Activated CD4-positive, alpha-beta T cell treated with anti-CD3 and anti-CD28 coated beads, Interleukin-2, amount 50 U/mL, for 16 hours (primary cell): ENCODE measurements at regions not wholly inside any gene's neighbourhood (a gene's known extent, or its start where the extent isn't known, plus 50 kb on each side); places are given as distances from the start of the nearest gene placed in this dataset.
"Not testable (repeated sequence)": the region's sequence is repeated elsewhere in the genome, so short reads cannot be mapped to it uniquely, and the experiment has no call there.

Experiments
- DNase-seq: peaks from one replicate; pipeline ENCODE4 v3.0.0-alpha.2; 2020

DNA sequence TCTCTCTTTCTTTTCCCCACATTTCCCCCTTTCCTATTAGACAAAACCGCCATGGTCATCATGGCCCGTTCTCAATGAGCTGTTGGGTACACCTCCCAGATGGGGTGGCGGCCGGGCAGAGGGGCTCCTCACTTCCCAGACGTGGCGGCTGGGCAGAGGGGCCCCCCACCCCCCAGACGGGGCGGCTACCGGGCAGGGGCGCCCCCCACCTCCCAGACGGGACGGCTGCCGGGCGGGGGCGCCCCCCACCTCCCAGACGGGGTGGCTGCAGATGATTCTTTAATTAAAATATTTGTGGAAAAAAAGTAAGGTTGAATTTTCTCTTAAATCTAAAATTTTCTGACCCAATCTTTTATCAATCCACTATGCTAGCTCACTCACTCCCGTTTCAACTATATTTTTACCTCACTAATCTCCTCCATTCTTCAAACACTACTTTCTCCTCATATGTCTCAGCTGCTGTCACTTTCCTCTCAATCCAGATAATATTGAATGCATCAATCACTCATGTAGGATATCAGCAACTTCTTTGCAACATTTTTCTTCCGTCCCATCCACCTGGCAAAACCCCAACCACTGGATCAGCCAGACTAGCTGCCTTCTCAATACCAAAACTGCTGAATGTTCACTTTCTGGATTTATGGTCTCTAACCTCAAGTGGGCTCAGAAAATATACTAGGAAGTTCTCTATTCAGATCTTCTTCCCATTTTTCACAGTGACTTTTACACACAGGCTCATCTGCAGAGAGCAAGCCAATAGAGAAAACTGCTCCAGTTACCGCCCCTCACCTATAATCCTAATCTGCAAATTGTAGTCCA is 81.1 kb upstream of the TRIM24 start:
- no peak for DNase-seq

- no peak for DNase-seq
Observed at GRCh38 chr7:138382862-138383565, 77.0 kb upstream of the TRIM24 start.

DNA sequence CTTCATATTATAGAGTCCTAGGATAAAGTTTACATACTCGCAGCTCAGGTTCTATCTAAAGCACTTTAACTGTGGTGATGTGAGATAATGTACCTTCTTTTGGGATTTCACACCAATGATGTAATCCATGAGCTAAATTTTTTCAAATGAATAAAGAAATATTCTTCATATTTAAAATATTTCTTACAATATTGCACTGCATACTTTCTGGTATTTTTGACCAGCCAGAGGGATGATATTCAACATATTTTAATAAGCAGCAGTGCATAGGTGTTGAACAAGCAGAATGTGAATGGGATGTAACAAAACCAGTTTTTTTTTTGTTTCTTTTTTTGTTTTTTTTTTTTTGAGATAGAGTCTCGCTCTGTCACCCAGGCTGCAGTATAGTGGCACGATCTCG is 73.2 kb upstream of the TRIM24 start:
- no peak for DNase-seq

- DNase-seq: no peak
Observed at GRCh38 chr7:138387755-138388475, 72.1 kb upstream of the TRIM24 start.

- DNase-seq: no peak
Observed at GRCh38 chr7:138388673-138389491, 71.2 kb upstream of the TRIM24 start.

GRCh38 chr7:138395763-138396162 is 64.3 kb upstream of the TRIM24 start:
- no peak for DNase-seq

GRCh38 chr7:138396251-138397070 is 63.6 kb upstream of the TRIM24 start:
- DNase-seq: no peak

DNA sequence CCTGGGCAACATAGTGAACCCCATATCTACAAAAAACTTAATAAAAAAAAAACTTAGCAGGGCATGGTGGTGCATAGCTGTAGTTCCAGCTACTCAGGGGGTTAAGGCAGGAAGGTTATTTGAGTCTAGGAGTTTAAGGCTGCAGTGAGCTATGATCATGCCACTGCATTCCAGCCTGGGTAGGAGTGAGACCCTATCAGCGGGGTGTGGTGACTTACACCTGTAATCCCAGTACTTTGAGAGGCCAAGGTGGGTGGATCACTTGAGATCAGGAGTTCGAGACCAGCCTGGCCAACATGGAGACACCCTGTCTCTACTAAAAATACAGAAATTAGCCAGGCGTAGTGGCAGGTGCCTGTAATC is 63.0 kb upstream of the TRIM24 start:
- not testable (repeated sequence) for DNase-seq

DNA sequence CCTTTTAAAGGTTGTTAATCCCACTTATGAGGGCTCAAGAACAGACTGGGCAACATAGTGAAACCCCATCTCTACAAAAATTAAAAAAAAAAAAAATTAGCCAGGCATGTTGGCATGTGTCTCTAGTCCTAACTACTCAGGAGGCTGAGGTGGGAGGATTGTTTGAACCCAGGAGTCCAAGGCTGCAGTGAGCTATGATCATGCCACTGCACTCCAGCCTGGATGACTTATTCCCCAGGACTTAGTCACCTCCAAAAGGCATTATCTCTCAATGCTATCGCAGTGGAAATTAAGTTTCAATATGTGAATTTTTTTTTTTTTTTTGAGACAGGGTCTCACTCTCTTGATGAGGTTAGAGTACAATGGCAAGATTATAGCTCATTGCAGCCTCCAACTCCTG is 61.2 kb upstream of the TRIM24 start:
- DNase-seq: no peak

- no peak for DNase-seq
Observed at GRCh38 chr7:138400400-138400886, 59.6 kb upstream of the TRIM24 start.

- no peak for DNase-seq
Observed at GRCh38 chr7:138402749-138403148, 57.3 kb upstream of the TRIM24 start.

GRCh38 chr7:138405496-138405895 is 54.6 kb upstream of the TRIM24 start:
- DNase-seq: no peak

- no peak for DNase-seq
Observed at GRCh38 chr7:138407792-138408191, 52.3 kb upstream of the TRIM24 start.
